Right atrium auricular region (tissue), 2 donors: ENCODE measurements at regions not wholly inside any gene's neighbourhood (a gene's known extent, or its start where the extent isn't known, plus 50 kb on each side); places are given as distances from the start of the nearest gene placed in this dataset.

ENCODE experiments used
- DNase-seq: peaks from one replicate; pipeline ENCODE4 v3.0.0-alpha.2; 2019; ENCODE audit warnings: low spot score
- H3K27ac ChIP-seq, 2 donors: fragments of 200-600 bp; sonication (generic); 1 replicate in 1 of 2; 2 replicates in 1 of 2; pipeline ENCODE4 v1.5.1; 2016 to 2019
- H3K27me3 ChIP-seq, 2 donors: fragments of 200-600 bp; sonication (generic); one replicate each; pipeline versions ENCODE4 v1.5.1 to v1.6.0; 2017 to 2019
- H3K36me3 ChIP-seq: fragments of 200-600 bp; sonication (generic); one replicate; pipeline ENCODE4 v1.5.1; 2016
- H3K4me1 ChIP-seq, 2 donors: fragments of 200-600 bp; sonication (generic); one replicate each; pipeline versions ENCODE4 v1.5.1 to v1.6.0; 2017 to 2019
- H3K4me3 ChIP-seq, 2 donors: fragments of 200-600 bp; sonication (generic); 1 replicate in 1 of 2; 2 replicates in 1 of 2; pipeline ENCODE4 v1.5.1; 2017 to 2019; ENCODE audit warnings: mild to moderate bottlenecking in 1 of 2, moderate library complexity in 1 of 2
- H3K9me3 ChIP-seq, 2 donors: fragments of 200-600 bp; sonication (generic); one replicate each; pipeline ENCODE4 v1.5.1; 2019
- TF ChIP-seq, protein P1 (sequence below), 2 donors: fragments of 200-600 bp; sonication (generic); IDR thresholded peaks; one replicate each; pipeline ENCODE4 v1.5.1; 2019; ENCODE audit warnings: antibody characterized with exemption in 2 of 2

DNA sequence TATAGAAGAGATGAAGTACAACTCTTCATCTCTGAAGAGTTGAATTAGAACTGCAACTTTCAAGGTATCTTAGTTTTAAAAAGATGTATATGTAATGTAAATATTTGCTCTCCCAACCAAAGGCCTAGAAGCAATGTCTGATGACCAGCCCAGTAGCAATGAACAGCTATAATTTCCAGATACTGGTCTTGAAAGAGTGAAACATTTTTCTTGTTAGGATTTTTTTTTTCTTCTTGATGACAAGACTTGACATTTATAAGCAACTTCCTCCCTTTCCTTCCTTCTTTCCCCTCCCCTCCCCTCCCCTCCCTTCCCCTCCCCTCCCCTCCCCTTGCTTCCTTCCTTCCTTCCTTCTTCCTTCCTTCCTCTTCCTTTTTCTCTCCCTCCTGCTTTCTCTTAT, 423.4 kb downstream of the ZIC1 start:
- TF ChIP-seq, protein P1, sequence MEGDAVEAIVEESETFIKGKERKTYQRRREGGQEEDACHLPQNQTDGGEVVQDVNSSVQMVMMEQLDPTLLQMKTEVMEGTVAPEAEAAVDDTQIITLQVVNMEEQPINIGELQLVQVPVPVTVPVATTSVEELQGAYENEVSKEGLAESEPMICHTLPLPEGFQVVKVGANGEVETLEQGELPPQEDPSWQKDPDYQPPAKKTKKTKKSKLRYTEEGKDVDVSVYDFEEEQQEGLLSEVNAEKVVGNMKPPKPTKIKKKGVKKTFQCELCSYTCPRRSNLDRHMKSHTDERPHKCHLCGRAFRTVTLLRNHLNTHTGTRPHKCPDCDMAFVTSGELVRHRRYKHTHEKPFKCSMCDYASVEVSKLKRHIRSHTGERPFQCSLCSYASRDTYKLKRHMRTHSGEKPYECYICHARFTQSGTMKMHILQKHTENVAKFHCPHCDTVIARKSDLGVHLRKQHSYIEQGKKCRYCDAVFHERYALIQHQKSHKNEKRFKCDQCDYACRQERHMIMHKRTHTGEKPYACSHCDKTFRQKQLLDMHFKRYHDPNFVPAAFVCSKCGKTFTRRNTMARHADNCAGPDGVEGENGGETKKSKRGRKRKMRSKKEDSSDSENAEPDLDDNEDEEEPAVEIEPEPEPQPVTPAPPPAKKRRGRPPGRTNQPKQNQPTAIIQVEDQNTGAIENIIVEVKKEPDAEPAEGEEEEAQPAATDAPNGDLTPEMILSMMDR (IDR thresholded peaks at IDR 0.05): no peak
- no peaks in the 10 kb centered on the region for H3K9me3 ChIP-seq

DNA sequence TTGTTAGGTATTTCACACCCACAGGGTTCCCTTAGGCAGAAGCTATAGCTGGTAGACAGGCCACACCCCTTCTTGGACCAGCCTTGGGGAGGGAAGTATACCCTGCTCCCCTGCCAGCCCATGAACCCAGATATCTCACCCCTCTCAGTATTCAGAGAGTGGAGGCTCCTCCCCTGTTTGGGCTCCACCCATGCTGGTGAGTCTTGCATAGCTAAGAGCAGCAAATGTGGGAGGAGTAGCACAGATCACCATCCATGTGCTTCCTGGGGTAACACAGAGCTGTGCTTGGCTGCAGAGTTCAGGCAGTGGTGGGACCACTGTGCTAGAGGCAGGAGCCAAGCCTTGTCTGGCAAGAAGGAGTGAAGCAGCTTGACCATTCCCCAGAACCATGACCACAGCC, 427.2 kb downstream of the ZIC1 start:
- TF ChIP-seq, protein P1 (IDR thresholded peaks at IDR 0.05): no peak
- Histone ChIP-seq H3K4me1 (no peaks in the 10 kb centered on the region), H3K36me3 (no peaks in the 10 kb centered on the region), H3K9me3 (no peaks in the 10 kb centered on the region), H3K27ac (no peak overlapping the region), H3K27me3 (no peaks in the 10 kb centered on the region), H3K4me3 (no peak overlapping the region)
- no peak for DNase-seq

More for the DNA sequence above, 423.4 kb downstream of the ZIC1 start:
- Histone ChIP-seq H3K4me3 (no peak overlapping the region), H3K4me1 (no peaks in the 10 kb centered on the region), H3K27ac (no peak overlapping the region), H3K27me3 (no peaks in the 10 kb centered on the region), H3K36me3 (no peaks in the 10 kb centered on the region)
- DNase-seq: no peak

DNA sequence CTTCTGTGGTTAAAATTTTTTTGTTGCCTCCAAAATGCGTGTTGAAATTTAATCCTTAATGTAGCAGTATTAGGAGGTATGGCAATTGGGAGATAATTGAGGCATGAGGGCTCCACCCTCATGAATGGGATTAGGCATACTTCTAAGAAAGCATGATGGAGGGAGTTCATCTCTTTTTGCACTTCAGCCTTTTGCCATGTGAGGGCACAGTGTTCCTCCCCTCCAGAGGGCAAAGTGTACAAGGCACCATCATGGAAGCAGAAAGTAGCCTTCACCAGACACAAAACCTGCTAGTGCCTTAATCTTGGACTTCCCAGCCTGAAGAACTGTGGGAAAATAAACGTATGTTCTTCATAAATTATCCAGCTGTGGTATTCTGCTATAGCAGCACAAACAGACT, 429.5 kb downstream of the ZIC1 start:
- Histone ChIP-seq H3K4me3 (no peak overlapping the region), H3K36me3 (no peaks in the 10 kb centered on the region), H3K27ac (no peak overlapping the region), H3K27me3 (no peaks in the 10 kb centered on the region), H3K9me3 (no peaks in the 10 kb centered on the region), H3K4me1 (no peaks in the 10 kb centered on the region)
- DNase-seq: no peak
- TF ChIP-seq, protein P1 (IDR thresholded peaks at IDR 0.05): no peak

DNA sequence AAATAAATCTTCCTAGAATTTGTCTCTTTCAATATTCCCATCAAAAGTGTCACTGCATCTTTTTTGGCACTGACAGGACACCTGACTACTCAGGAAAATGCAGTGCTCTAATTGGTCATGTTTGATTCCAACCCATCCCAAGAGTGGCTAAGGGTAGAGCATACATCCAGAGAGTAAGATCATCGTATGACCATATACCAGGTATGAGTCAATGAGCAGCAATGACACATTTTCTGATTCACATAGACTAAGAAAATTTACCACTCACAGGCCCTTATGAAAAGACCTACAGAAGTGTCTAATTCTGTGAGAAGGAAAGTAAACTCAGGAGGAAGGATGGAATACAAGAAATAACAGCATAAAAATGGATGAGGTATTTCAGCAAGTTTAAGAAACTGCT, 434.2 kb downstream of the ZIC1 start:
- DNase-seq: no peak
- no peaks in the 10 kb centered on the region for H3K9me3 ChIP-seq
- TF ChIP-seq, protein P1 (IDR thresholded peaks at IDR 0.05): no peak

DNA sequence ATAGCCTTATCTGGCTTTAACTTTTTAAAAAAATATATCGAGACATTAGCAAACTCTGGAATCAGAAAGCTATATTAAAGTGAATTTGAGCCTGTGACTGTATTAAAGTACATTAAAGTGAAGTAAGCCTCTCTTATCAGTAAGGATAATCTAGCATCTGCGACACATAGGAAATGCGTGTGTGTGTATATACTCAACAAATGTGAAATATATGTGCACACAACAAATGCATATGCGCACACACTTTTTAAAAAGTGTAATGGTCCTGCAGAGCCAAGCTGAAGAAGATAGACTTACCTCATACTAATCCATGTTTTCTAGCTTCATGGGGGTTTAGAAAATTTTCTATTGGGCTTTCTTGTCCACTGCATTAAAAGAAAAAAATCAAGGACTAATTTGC, 437.1 kb downstream of the ZIC1 start:
- Histone ChIP-seq H3K36me3 (no peaks in the 10 kb centered on the region), H3K9me3 (no peaks in the 10 kb centered on the region), H3K4me3 (no peak overlapping the region), H3K27me3 (no peaks in the 10 kb centered on the region), H3K4me1 (no peaks in the 10 kb centered on the region), H3K27ac (no peak overlapping the region)
- DNase-seq: no peak
- TF ChIP-seq, protein P1 (IDR thresholded peaks at IDR 0.05): no peak

More for the DNA sequence above, 434.2 kb downstream of the ZIC1 start:
- H3K4me3 ChIP-seq: no peak overlapping the region
- H3K36me3 ChIP-seq: no peaks in the 10 kb centered on the region
- H3K27me3 ChIP-seq: no peaks in the 10 kb centered on the region
- H3K27ac ChIP-seq: no peak overlapping the region
- no peaks in the 10 kb centered on the region for H3K4me1 ChIP-seq

DNA sequence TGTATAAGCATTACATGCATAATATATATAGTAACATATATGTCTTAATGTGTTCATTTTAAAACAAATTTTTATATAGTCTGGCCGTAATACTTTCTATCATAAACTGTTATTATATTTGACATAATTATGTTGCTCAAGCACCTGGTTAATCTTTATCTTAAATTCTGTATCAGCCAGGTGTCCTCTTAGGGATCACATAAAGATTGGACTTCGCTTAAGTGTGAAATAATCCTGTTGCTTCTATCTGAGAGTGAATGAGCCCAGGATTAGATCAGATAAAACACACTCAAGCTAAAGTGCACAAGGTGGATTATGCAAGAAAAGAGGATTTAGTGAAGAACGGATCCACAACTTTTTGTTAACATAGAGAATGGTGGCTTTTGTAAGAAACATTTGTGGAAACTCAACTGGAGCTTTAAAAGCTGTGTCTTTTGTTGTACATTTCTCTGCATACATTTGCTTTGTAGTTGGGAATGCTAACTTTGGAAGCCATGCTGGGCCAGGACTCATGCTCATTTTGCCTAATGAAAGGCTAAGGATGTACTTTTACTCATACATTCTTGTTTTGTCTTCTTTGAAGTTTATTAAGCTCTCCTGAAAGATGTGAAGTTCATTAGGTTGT, 437.8 kb downstream of the ZIC1 start:
- Histone ChIP-seq H3K4me3 (no peak overlapping the region), H3K27ac (no peak overlapping the region), H3K4me1 (no peaks in the 10 kb centered on the region), H3K9me3 (no peaks in the 10 kb centered on the region), H3K36me3 (no peaks in the 10 kb centered on the region), H3K27me3 (no peaks in the 10 kb centered on the region)
- DNase-seq: no peak
- TF ChIP-seq, protein P1 (IDR thresholded peaks at IDR 0.05): no peak
